Germinal center (tissue), 1 donor: ENCODE measurements at regions not wholly inside any gene's neighbourhood (a gene's known extent, or its start where the extent isn't known, plus 50 kb on each side); places are given as distances from the start of the nearest gene placed in this dataset.

Source experiments
- DNase-seq: peaks from one replicate; pipeline ENCODE4 v3.0.0; 2012; ENCODE audit warnings: mixed read lengths, low spot score

GRCh38 chr20:58139849-58140786 is 88.3 kb downstream of the ANKRD60 start:
- DNase-seq, result no peak

- no peak for DNase-seq
These were observed 90.1 kb downstream of the ANKRD60 start for GRCh38 chr20:58138395-58138794.

- no peak for DNase-seq
These were observed 90.7 kb downstream of the ANKRD60 start for GRCh38 chr20:58137651-58138265.

GRCh38 chr20:58137236-58137635 is 91.2 kb downstream of the ANKRD60 start:
- DNase-seq, result no peak

GRCh38 chr20:58136149-58136484 is 92.3 kb downstream of the ANKRD60 start:
- no peak for DNase-seq

GRCh38 chr20:58135441-58136148 is 92.9 kb downstream of the ANKRD60 start:
- DNase-seq, result no peak

- no peak for DNase-seq
These were observed 95.2 kb downstream of the ANKRD60 start for GRCh38 chr20:58133020-58133808.

GRCh38 chr20:58131551-58132142 is 96.8 kb downstream of the ANKRD60 start:
- no peak for DNase-seq

- no peak for DNase-seq
These were observed 97.3 kb downstream of the ANKRD60 start for GRCh38 chr20:58131151-58131550.

- no peak for DNase-seq
These were observed 97.9 kb downstream of the ANKRD60 start for GRCh38 chr20:58130581-58130980.

GRCh38 chr20:58130156-58130555 is 98.3 kb downstream of the ANKRD60 start:
- DNase-seq, result no peak

- no peak for DNase-seq
These were observed 98.7 kb downstream of the ANKRD60 start for GRCh38 chr20:58129721-58130151.

GRCh38 chr20:58128635-58129625 is 99.5 kb downstream of the ANKRD60 start:
- no peak for DNase-seq

GRCh38 chr20:58127701-58128111 is 100.7 kb downstream of the ANKRD60 start:
- DNase-seq, result no peak

GRCh38 chr20:58125726-58126125 is 102.7 kb downstream of the ANKRD60 start:
- DNase-seq, result no peak

GRCh38 chr20:58117944-58118343 is 110.5 kb downstream of the ANKRD60 start:
- DNase-seq, result no peak

- no peak for DNase-seq
These were observed 111.9 kb downstream of the ANKRD60 start for GRCh38 chr20:58116505-58116904.

GRCh38 chr20:58113716-58114115 is 114.7 kb downstream of the ANKRD60 start:
- no peak for DNase-seq

- DNase-seq, result no peak
These were observed 116.3 kb downstream of the ANKRD60 start for GRCh38 chr20:58112017-58112781.
